ENCODE measurements at regions not wholly inside any gene's neighbourhood (a gene's known extent, or its start where the extent isn't known, plus 50 kb on each side); places are given as distances from the start of the nearest gene placed in this dataset.
"Not testable (repeated sequence)": the region's sequence is repeated elsewhere in the genome, so short reads cannot be mapped to it uniquely, and the experiment has no call there.

DNA sequence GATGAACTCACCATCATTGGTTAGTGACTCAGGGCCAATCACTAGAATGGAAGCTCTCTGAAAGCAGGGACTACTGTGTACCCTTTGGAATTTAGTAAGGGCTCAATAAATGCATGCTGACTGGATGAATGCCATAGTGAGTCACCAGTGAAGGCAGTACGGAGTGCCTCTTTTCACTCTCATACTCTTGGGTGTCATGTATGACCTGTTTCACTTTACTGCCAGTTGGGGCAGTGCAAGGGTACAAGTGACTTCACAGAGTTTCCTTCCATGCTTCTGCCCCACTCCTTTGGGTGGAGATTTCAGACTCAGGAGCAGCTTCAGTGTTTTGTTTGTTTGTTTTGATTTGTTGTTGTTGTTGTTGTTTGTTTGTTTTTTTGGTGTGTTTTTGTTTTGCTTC, 57.7 kb downstream of the SOX3 start:
- intact Hi-C loops (cut with micrococcal nuclease), result no loop called here
- H3K27ac Mint-ChIP-seq, result no peak overlapping the region
- no peaks in the 10 kb centered on the region for H3K27me3 Mint-ChIP-seq (ENCODE audit: low read depth)
- H3K36me3 Mint-ChIP-seq (ENCODE audit: low read depth), result no peaks in the 10 kb centered on the region
- no peak overlapping the region for H3K4me3 Mint-ChIP-seq (ENCODE audit: low read depth)
- DNase-seq (ENCODE audit: low spot score), result no peak
- H3K9me3 Mint-ChIP-seq, result no peaks in the 10 kb centered on the region
- no peaks in the 10 kb centered on the region for H3K4me1 Mint-ChIP-seq (ENCODE audit: low read depth)

DNA sequence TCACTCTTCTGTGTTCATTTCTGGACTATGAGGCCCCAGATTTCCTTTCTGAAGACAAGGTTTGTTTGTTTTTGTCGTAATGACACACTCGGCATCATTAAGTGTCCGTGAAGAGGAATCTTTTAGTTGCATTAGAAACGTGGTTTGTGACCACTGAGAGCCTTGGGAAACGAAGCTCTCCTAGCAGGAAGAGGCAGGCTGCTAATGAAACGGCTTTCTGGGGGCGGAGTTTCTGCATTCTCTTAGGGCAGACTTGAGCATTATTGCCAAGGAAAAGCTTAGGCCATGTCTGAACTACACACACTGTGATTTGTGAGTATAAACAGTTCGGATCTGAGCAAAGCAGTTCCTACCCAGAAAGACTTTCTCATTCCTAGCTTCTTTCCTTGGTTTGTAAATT, 64.0 kb downstream of the SOX3 start:
- H3K36me3 Mint-ChIP-seq (ENCODE audit: low read depth), result no peaks in the 10 kb centered on the region
- H3K27ac Mint-ChIP-seq, result no peak overlapping the region
- H3K9me3 Mint-ChIP-seq, result no peaks in the 10 kb centered on the region
- intact Hi-C loops (cut with micrococcal nuclease), result no loop called here
- H3K4me1 Mint-ChIP-seq (ENCODE audit: low read depth), result no peaks in the 10 kb centered on the region
- DNase-seq (ENCODE audit: low spot score), result no peak
- H3K27me3 Mint-ChIP-seq (ENCODE audit: low read depth), result no peaks in the 10 kb centered on the region
- no peak overlapping the region for H3K4me3 Mint-ChIP-seq (ENCODE audit: low read depth)

DNA sequence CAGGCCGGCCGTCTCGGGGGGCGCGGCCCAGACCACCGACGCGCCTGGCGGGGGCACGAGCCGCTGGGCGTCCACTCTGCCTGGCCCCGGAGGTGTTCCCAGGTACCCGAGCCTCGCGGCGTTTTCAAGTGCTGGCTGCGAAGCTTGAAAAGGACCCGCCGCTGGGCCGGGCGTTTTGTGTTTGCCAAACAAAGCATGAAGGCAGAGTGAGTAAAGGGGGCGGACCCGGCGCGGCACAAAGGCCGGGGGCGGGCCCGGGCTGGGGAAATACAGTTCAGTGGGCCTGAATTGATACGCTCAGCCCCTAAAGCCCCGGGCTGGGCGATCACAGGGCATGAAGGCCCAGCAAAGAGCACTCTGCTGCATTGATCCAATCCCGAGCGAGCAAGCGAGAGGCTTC, 65.4 kb downstream of the SOX3 start:
- no peaks in the 10 kb centered on the region for H3K9me3 Mint-ChIP-seq
- intact Hi-C loops (cut with micrococcal nuclease), result no loop called here
- no peak overlapping the region for H3K27ac Mint-ChIP-seq
- no peak for DNase-seq (ENCODE audit: low spot score)
- no peak overlapping the region for H3K4me3 Mint-ChIP-seq (ENCODE audit: low read depth)
- no peaks in the 10 kb centered on the region for H3K36me3 Mint-ChIP-seq (ENCODE audit: low read depth)
- no peaks in the 10 kb centered on the region for H3K27me3 Mint-ChIP-seq (ENCODE audit: low read depth)
- H3K4me1 Mint-ChIP-seq (ENCODE audit: low read depth), result no peaks in the 10 kb centered on the region

DNA sequence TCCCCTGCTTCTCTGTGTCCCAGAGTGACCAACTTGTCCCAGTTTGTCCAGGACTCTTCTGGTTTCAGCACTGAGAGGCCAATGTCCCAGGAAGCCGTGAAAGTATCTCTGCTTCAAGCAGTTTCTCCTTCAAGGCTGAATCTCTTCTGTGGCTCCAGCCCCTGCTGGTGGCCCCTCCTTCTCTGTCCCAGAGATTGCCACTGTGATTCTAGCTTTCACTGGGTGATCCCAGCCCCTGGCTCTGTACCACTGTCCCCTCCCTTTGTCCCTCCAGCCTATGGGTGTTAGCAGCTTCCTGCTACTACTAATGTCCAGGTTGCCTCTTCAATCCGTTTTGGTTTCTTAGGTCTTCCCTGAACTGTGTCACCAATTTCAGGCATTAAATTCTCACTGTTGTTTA, 70.5 kb downstream of the SOX3 start:
- Mint-ChIP-seq H3K4me3 (ENCODE audit: low read depth) (no peak overlapping the region), H3K9me3 (no peaks in the 10 kb centered on the region), H3K4me1 (ENCODE audit: low read depth) (no peaks in the 10 kb centered on the region), H3K36me3 (ENCODE audit: low read depth) (no peaks in the 10 kb centered on the region), H3K27ac (no peak overlapping the region), H3K27me3 (ENCODE audit: low read depth) (no peaks in the 10 kb centered on the region)
- no peak for DNase-seq (ENCODE audit: low spot score)
- intact Hi-C loops (cut with micrococcal nuclease), result no loop called here

DNA sequence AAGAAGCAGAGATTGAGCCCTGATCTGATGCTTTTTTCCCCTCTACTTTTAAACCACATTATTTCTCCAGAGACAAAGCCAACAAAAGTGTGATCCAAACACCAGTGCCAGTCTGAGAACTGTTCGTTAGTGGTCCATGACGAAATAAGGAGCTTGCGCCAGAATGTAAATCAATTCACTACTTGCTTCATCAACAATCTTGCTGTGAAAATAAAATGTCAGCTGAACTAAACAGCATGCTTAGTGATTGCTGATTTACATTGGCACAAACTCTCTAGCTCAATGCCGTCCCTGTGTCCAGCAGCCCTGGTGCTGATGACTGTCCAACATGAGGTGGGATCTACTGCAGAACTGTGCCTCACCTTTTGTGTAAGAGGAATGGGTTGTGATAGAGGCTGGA, 71.3 kb downstream of the SOX3 start:
- H3K27ac Mint-ChIP-seq, result no peak overlapping the region
- no peak for DNase-seq (ENCODE audit: low spot score)

DNA sequence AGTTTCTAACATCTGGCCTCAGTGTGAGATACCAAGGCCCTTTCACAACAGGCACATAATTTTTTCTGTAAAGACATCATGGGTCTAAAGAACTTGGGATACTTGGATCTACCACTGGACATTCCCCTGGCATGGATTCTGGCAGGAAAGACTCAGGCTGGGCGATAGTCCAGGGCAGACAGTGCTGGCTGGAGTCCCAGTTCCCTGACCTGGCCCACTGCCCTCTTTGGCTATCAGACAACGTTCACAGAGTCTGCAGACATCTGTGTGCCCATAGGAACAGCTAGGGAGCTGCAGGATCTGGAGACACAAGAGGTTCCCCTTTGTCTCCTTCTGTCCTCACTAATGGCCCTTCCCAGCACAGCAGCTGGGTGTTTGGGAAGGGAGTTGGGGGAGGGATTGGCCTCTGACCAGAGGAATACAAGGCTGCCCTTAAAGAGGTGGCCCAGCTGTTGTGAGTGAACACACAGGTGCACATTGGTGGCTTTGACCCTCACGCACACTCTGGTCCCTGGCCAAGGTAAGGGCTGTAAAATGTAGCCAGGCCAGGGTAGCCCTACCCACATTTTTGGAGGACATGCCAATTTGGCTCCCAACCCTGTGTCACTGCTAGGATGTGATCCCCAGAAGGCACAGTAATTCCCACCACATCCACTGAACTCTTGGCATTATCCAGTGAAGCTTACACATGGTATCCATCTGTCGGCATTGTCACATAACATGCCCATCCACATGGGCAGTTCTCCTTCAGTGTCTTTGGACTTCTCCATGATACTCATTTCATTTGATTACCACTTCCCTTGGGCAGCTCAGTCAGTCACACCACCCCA, 72.3 kb downstream of the SOX3 start:
- no peak for DNase-seq (ENCODE audit: low spot score)
- H3K4me3 Mint-ChIP-seq (ENCODE audit: low read depth), result no peak overlapping the region
- H3K9me3 Mint-ChIP-seq, result no peaks in the 10 kb centered on the region
- H3K27me3 Mint-ChIP-seq (ENCODE audit: low read depth), result no peaks in the 10 kb centered on the region
- no peaks in the 10 kb centered on the region for H3K4me1 Mint-ChIP-seq (ENCODE audit: low read depth)
- H3K36me3 Mint-ChIP-seq (ENCODE audit: low read depth), result no peaks in the 10 kb centered on the region
- H3K27ac Mint-ChIP-seq, result no peak overlapping the region
- intact Hi-C loops (cut with micrococcal nuclease), result no loop called here

More for the DNA sequence above, 71.3 kb downstream of the SOX3 start:
- no peaks in the 10 kb centered on the region for H3K4me1 Mint-ChIP-seq (ENCODE audit: low read depth)
- no peaks in the 10 kb centered on the region for H3K9me3 Mint-ChIP-seq
- H3K4me3 Mint-ChIP-seq (ENCODE audit: low read depth), result no peak overlapping the region
- H3K27me3 Mint-ChIP-seq (ENCODE audit: low read depth), result no peaks in the 10 kb centered on the region
- intact Hi-C loops (cut with micrococcal nuclease), result no loop called here
- H3K36me3 Mint-ChIP-seq (ENCODE audit: low read depth), result no peaks in the 10 kb centered on the region

DNA sequence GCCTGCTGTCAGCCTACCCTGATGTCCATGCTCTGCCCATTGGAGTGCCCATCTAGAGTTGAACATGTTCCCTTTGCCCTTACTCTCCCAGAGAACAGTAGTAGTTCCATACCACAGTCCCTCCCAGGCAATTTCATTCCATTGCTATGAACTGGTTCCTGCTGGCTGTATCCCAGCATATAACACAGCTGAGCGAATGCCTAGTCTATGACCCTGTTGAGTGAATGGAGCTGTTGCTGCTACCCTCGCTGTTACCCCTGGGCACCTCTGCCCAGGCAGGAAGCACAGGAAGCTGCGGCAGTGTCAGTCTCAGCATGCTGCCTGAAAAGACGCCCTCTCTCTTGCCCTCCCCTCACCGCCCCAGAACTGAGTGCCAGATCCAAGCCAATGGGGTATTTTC, 73.3 kb downstream of the SOX3 start:
- H3K4me1 Mint-ChIP-seq (ENCODE audit: low read depth), result no peaks in the 10 kb centered on the region
- intact Hi-C loops (cut with micrococcal nuclease), result no loop called here
- no peaks in the 10 kb centered on the region for H3K36me3 Mint-ChIP-seq (ENCODE audit: low read depth)
- no peak overlapping the region for H3K4me3 Mint-ChIP-seq (ENCODE audit: low read depth)
- no peaks in the 10 kb centered on the region for H3K9me3 Mint-ChIP-seq
- H3K27ac Mint-ChIP-seq, result no peak overlapping the region
- no peaks in the 10 kb centered on the region for H3K27me3 Mint-ChIP-seq (ENCODE audit: low read depth)
- DNase-seq (ENCODE audit: low spot score), result no peak

DNA sequence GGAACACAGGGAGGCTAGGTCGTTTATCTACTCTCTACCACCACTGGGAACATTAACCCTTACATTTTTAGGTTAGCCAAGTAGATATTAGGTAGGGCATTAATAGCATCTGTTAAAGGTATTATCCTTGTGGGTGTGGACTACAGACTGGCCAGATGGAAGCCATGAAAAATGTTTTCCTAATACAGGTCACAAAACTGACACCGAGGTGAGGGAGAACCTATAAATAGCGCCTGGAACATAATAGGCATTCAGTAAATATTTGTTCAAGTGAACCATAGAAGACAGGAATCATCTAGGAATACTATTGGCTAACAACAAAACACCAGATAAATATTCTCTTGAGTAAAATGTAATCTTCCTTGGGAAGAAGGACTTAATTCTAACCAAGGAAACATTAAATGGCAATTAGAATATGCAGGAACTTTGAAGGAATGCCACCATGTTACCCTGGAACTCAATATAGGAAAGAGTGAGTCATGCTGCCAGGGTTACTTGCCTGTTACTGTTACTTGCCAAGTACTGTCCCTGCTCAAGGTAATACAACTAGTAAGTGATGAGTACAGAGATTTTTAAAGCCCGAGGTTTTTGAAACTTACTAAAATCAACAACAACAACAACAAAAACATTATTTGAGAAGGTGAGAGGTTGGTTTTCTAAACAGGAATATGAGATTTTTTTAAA, 79.0 kb downstream of the SOX3 start:
- H3K27me3 Mint-ChIP-seq (ENCODE audit: low read depth), result no peaks in the 10 kb centered on the region
- intact Hi-C loops (cut with micrococcal nuclease), result no loop called here
- H3K36me3 Mint-ChIP-seq (ENCODE audit: low read depth), result no peaks in the 10 kb centered on the region
- H3K4me3 Mint-ChIP-seq (ENCODE audit: low read depth), result no peak overlapping the region
- H3K9me3 Mint-ChIP-seq, result no peaks in the 10 kb centered on the region
- no peaks in the 10 kb centered on the region for H3K4me1 Mint-ChIP-seq (ENCODE audit: low read depth)
- no peak for DNase-seq (ENCODE audit: low spot score)
- no peak overlapping the region for H3K27ac Mint-ChIP-seq

DNA sequence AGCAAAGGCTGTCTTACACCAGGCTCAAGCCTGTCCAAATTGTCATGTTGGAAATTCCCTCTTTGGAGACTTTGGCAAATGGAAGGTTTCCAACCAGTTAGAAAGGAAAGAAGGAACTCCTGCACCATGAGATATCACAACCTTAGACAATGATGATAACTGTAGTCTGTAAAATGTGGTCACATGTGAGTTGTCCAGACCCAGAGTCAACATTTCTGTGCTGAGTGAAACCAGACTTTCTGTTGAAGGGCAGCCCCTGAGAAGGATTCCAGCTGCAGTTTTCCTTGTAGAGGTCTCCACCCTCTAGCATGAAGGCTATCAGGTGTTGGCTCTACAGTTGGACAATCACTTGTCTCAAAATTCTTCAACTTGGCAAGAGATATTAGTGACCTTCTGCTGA, 82.4 kb downstream of the SOX3 start:
- H3K27me3 Mint-ChIP-seq (ENCODE audit: low read depth), result no peaks in the 10 kb centered on the region
- no peak overlapping the region for H3K27ac Mint-ChIP-seq
- no peaks in the 10 kb centered on the region for H3K36me3 Mint-ChIP-seq (ENCODE audit: low read depth)
- no peaks in the 10 kb centered on the region for H3K9me3 Mint-ChIP-seq
- intact Hi-C loops (cut with micrococcal nuclease), result no loop called here
- DNase-seq (ENCODE audit: low spot score), result no peak
- H3K4me3 Mint-ChIP-seq (ENCODE audit: low read depth), result no peak overlapping the region
- H3K4me1 Mint-ChIP-seq (ENCODE audit: low read depth), result no peaks in the 10 kb centered on the region

DNA sequence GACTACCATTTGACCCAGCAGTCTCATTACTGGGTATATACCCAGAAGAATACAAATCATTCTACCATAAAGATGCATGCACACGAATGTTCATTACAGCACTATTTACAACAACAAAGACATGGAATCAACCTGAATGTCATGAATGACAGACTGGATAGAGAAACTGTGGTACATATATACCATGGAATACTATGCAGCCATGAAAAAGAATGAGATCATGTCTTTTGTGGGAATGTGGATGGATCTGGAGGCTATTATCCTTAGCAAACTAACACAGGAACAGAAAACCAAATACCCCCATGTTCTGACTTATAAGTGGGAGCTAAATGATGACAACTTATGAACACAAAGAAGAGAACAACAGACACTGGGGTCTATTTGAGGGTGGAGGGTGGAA, 102.7 kb downstream of the SOX3 start:
- H3K9me3 Mint-ChIP-seq; H3K27me3 Mint-ChIP-seq (ENCODE audit: low read depth); H3K4me1 Mint-ChIP-seq (ENCODE audit: low read depth); H3K4me3 Mint-ChIP-seq (ENCODE audit: low read depth); H3K27ac Mint-ChIP-seq; DNase-seq (ENCODE audit: low spot score); intact Hi-C loops (cut with micrococcal nuclease); H3K36me3 Mint-ChIP-seq (ENCODE audit: low read depth): not testable (repeated sequence)

DNA sequence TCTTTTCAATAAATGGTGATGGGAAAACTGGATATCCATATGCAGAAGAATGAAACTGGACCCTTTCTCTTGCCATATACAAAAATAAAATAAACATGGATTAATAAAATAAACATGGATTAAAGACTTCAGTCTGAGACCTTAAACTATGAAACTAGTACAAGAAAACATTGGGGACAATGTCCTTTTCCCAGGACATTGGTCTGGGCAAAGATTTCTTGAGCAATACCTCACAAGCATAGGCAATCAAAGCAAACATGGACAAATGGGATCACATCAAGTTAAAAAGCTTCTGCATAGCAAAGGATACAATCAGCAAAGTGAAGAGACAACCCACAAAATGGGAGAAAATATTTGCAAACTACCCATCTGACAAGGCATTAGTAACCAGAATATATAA, 108.5 kb downstream of the SOX3 start:
- DNase-seq (ENCODE audit: low spot score); H3K4me3 Mint-ChIP-seq (ENCODE audit: low read depth); H3K4me1 Mint-ChIP-seq (ENCODE audit: low read depth); intact Hi-C loops (cut with micrococcal nuclease); H3K27me3 Mint-ChIP-seq (ENCODE audit: low read depth); H3K36me3 Mint-ChIP-seq (ENCODE audit: low read depth); H3K9me3 Mint-ChIP-seq; H3K27ac Mint-ChIP-seq: not testable (repeated sequence)

DNA sequence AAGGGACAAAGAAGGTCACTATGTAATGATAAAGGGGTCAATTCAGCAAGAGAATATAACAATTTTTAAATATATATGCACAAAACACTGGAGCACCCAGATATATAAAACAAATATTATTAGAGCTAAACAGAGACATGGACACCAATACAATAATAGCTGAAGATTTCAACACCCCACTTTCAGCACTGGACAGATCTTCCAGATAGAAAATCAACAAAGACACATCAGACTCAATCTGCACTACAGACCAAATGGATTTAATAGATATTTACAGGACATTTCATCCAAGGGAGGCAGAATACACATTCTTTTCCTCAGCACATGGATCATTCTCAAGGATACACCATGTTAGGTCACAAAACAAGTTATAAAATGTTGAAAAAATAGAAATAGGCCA, 111.4 kb downstream of the SOX3 start:
- intact Hi-C loops (cut with micrococcal nuclease), result no loop called here
- Mint-ChIP-seq H3K27ac (no peak overlapping the region), H3K4me3 (ENCODE audit: low read depth) (no peak overlapping the region), H3K36me3 (ENCODE audit: low read depth) (no peaks in the 10 kb centered on the region), H3K9me3 (no peaks in the 10 kb centered on the region), H3K4me1 (ENCODE audit: low read depth) (no peaks in the 10 kb centered on the region), H3K27me3 (ENCODE audit: low read depth) (no peaks in the 10 kb centered on the region)
- no peak for DNase-seq (ENCODE audit: low spot score)

DNA sequence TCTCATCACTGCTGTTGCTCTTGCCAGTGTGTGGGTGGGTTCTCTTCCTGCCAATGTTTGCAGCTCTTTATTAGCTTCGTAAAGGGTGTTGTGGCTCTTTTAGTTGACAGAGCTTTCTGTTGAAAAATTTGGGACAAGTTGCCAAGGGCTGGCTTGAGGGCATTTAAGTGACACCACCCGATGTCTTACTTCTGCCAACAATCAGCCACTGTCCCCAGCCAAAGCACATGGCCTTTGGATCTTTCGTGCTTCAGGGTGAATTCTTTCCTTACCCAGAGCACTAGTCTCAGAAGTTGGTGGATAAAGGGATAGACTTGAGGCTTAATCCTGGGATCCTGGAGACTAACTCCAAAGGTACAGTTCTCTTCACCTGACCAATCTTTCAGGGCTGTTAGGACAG, 113.6 kb downstream of the SOX3 start:
- DNase-seq (ENCODE audit: low spot score), result no peak
- intact Hi-C loops (cut with micrococcal nuclease), result no loop called here
- H3K27me3 Mint-ChIP-seq (ENCODE audit: low read depth), result no peaks in the 10 kb centered on the region
- no peaks in the 10 kb centered on the region for H3K36me3 Mint-ChIP-seq (ENCODE audit: low read depth)
- H3K4me1 Mint-ChIP-seq (ENCODE audit: low read depth), result no peaks in the 10 kb centered on the region
- H3K27ac Mint-ChIP-seq, result no peak overlapping the region
- no peaks in the 10 kb centered on the region for H3K9me3 Mint-ChIP-seq
- no peak overlapping the region for H3K4me3 Mint-ChIP-seq (ENCODE audit: low read depth)

All from activated T-helper 2 cell treated with anti-CD3 and anti-CD28 coated beads, Interferon-gamma antibody, Interleukin-2, Interleukin-4, amounts not matched to agents 10 μg/mL and 5 μg/mL and 100 μg/mL, durations not matched to agents 14 hours and 24 hours and 36 hours (primary cell).